Fibroblast of skin of right quadriceps (primary cell): ENCODE measurements at regions not wholly inside any gene's neighbourhood (a gene's known extent, or its start where the extent isn't known, plus 50 kb on each side); places are given as distances from the start of the nearest gene placed in this dataset.
"Not testable (repeated sequence)": the region's sequence is repeated elsewhere in the genome, so short reads cannot be mapped to it uniquely, and the experiment has no call there.

Experiments
- DNase-seq: peaks from one replicate; pipeline ENCODE4 v3.0.0-alpha.2; 2013

GRCh38 chrX:114272096-114272686, 311.7 kb upstream of the HTR2C start:
- DNase-seq, result no peak

- DNase-seq, result not testable (repeated sequence)
Measured at GRCh38 chrX:114270371-114270770, 313.5 kb upstream of the HTR2C start.

- DNase-seq, result no peak
Measured at GRCh38 chrX:114268643-114269042, 315.2 kb upstream of the HTR2C start.

- no peak for DNase-seq
Measured at GRCh38 chrX:114267142-114267541, 316.7 kb upstream of the HTR2C start.

- DNase-seq, result no peak
Measured at GRCh38 chrX:114252186-114252585, 331.7 kb upstream of the HTR2C start.

GRCh38 chrX:114251575-114251974, 332.3 kb upstream of the HTR2C start:
- DNase-seq, result no peak

- DNase-seq, result no peak
Measured at GRCh38 chrX:114221445-114221844, 362.4 kb upstream of the HTR2C start.

GRCh38 chrX:114210879-114211278, 373.0 kb upstream of the HTR2C start:
- no peak for DNase-seq

GRCh38 chrX:114201622-114202021, 382.3 kb upstream of the HTR2C start:
- DNase-seq, result no peak

GRCh38 chrX:114181195-114181594, 402.7 kb upstream of the HTR2C start:
- no peak for DNase-seq

GRCh38 chrX:114178126-114178525, 405.8 kb upstream of the HTR2C start:
- DNase-seq, result no peak

- DNase-seq, result not testable (repeated sequence)
Measured at GRCh38 chrX:114167276-114167675, 416.6 kb upstream of the HTR2C start.

GRCh38 chrX:114166601-114167000, 417.3 kb upstream of the HTR2C start:
- DNase-seq, result no peak

- no peak for DNase-seq
Measured at GRCh38 chrX:114165537-114165936, 418.3 kb upstream of the HTR2C start.

- DNase-seq, result no peak
Measured at GRCh38 chrX:114162068-114162735, 421.7 kb upstream of the HTR2C start.

GRCh38 chrX:114152801-114153200, 431.1 kb upstream of the HTR2C start:
- no peak for DNase-seq

- peak; percentile 57 for DNase-seq
Measured at GRCh38 chrX:114152130-114152529, 431.8 kb upstream of the HTR2C start.

- no peak for DNase-seq
Measured at GRCh38 chrX:114134465-114134864, 449.4 kb upstream of the HTR2C start.

GRCh38 chrX:114127411-114128025, 456.4 kb upstream of the HTR2C start:
- DNase-seq, result no peak

- no peak for DNase-seq
Measured at GRCh38 chrX:114127005-114127404, 456.9 kb upstream of the HTR2C start.

GRCh38 chrX:114101081-114101480, 482.8 kb upstream of the HTR2C start:
- DNase-seq, result no peak

- DNase-seq, result no peak
Measured at GRCh38 chrX:114097866-114098265, 486.0 kb upstream of the HTR2C start.

GRCh38 chrX:114097427-114097826, 486.5 kb upstream of the HTR2C start:
- no peak for DNase-seq

- DNase-seq, result no peak
Measured at GRCh38 chrX:114095789-114096188, 488.1 kb upstream of the HTR2C start.

GRCh38 chrX:114087543-114087942, 496.3 kb upstream of the HTR2C start:
- DNase-seq, result no peak
